ENCODE measurements at regions not wholly inside any gene's neighbourhood (a gene's known extent, or its start where the extent isn't known, plus 50 kb on each side); places are given as distances from the start of the nearest gene placed in this dataset.

- no peak for DNase-seq
Measured at GRCh38 chr4:3704669-3705068, 61.5 kb upstream of the ADRA2C start.

- no peak for DNase-seq
Measured at GRCh38 chr4:3703677-3704521, 62.3 kb upstream of the ADRA2C start.

- no peak for DNase-seq
Measured at GRCh38 chr4:3703343-3703676, 62.9 kb upstream of the ADRA2C start.

DNA sequence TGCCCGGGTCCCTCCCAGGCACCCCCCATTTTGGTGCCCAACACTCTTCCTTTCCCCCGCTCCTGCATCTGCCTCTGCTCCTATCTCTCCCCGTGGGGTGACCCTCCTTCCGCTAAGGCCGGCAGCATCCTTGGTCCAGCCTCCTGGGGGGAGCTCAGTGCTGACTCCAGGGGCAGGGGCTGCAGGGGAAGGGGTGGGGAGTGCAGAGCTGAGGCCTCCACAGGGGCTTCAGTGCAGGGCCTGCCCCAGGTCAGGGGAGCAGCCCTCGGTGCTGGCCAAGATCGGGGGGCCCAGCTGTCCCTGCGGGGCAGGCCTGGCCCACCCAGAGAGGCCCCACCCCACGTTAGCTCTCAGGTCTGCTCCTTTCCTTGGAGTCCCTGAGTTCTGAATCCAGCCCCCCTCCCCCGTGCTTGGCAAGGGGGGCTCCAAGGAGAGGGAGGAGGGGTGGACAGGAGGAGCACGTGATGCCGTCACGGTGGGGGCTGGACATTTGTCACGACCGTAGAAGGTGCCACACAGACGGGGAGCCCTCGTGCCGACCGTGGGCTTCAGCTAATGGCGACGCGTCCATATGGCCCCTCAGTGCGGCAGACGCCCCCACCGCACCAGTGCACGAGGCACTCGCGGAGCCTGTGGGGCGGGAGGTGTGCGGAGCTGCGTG lies 63.5 kb upstream of the ADRA2C start:
- DNase-seq = no peak

DNA sequence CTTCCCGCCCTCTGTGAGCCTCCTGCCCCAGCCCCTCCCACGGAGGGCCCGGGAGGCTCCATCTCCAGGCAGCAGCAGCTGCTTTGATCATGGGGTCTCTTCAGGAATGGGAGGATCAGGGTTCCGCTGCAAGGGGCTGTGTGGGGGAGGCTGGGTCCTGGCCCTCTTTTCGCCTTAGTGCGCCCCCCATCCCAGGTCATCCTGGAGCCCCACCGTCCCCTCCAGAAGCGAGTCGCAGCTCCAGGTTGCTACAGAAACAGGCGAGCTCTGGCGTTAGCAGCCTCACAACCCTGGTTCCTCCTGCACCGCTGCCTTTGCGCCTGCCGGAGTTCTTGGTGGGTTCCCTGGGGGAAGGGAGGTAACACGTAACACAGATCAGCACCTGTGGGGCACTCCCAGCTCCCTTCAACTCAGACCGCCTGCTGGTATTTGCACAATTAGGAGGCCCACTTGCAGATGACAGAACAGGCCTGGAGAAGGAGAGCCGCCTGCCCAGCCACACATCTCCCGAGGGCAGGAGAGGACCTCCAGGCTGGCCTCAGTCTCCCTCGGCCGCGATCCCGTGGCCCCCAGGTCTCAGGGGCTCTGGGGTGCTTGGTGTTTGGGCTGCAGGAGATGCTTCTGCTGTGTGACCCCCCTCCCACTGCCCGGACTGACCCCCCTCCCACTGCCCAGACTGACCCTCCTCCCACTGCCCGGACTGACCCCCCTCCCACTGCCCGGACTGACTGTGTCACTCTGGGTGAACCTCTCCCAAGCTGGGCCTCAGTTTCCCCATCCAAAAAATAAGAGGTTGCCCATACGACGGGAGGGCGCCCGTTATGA lies 64.2 kb upstream of the ADRA2C start:
- no peak for DNase-seq

DNA sequence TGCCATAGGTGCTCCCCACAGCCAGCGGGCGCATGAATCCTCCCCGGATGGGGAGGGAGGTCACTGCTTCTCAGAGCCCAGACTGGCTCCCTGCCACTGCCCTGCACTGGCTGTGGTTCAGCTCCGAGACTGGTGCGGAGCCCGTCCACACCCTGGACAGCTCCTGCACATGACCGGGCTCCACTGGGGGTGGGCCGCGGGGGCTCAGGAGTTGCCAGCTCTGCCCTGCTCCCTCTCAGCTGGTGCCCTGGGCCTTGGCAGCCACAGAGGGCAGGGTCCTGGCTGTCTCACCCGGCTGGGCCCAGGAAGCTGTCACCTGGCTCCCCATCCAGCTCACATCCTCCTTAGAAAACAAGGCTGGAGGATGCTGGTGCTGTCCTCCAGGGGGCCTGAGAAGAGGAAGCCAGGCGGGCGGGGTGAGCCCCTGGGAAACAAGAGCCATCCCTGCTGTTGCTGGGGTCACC lies 64.9 kb upstream of the ADRA2C start:
- no peak for DNase-seq

DNA sequence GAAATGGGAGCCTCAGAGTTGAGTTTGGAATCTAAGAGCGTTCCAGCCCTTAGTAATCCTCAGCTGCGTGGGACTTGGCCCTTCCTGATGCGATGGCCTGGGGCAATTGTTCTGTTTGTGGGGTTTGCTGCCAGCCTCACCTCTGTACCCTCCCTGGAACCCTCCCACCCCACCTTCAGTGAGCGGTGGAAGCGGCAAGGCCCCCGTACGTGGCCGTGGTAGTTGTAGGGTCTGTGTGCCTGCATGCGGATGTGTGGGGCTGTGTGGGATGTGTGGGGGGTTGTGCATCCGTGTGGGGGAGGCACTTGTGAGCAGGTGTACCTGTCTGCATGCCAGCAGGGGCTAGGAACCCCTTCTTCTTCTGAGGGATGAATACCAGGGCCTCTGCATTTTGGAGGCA lies 65.4 kb upstream of the ADRA2C start:
- no peak for DNase-seq

- no peak for DNase-seq
Measured at GRCh38 chr4:3700223-3700622, 66.0 kb upstream of the ADRA2C start.

GRCh38 chr4:3699678-3700077 lies 66.5 kb upstream of the ADRA2C start:
- DNase-seq = no peak

DNA sequence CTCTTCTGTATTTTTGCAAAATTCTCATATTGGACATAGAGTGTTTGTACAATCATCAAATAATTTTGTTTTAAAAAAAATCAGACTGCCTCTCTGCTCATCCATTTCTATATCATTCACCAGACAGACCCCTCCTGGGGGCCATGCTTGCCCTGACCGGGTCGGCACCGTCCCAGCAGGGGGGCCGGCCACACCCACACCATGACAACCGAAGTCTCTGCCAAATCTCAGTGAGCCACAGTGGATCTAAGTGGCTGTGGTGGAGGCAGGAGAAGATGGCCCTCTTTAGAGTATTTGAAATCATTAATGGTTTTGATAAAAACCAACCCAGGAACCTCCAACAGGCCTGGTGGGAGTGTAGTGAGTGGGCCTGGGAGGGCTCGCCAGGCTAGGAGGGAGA lies 66.9 kb upstream of the ADRA2C start:
- no peak for DNase-seq

GRCh38 chr4:3697033-3697432 lies 69.2 kb upstream of the ADRA2C start:
- no peak for DNase-seq

- DNase-seq = no peak
Measured at GRCh38 chr4:3690551-3691152, 75.5 kb upstream of the ADRA2C start.

GRCh38 chr4:3689576-3690550 lies 76.3 kb upstream of the ADRA2C start:
- DNase-seq = no peak

DNA sequence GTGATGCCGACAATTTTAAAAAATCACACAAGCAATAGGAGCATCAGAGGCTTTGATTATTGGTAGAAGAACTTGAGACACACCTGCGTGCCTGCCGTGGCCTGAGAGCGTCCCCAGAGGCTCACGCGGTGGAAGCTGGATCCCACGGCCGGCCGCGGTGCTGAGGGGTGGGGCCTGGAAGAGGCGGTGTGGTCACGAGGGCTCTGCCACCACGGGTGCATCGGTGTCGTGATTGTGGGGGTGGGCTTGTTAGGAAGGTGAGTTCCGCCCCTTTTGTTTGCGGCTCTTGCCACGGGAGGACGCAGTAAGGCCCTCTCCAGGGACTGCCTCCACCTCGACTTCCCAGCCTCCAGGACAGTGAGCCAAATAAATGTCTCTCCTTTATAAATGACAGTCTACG lies 77.2 kb upstream of the ADRA2C start:
- DNase-seq = no peak

DNA sequence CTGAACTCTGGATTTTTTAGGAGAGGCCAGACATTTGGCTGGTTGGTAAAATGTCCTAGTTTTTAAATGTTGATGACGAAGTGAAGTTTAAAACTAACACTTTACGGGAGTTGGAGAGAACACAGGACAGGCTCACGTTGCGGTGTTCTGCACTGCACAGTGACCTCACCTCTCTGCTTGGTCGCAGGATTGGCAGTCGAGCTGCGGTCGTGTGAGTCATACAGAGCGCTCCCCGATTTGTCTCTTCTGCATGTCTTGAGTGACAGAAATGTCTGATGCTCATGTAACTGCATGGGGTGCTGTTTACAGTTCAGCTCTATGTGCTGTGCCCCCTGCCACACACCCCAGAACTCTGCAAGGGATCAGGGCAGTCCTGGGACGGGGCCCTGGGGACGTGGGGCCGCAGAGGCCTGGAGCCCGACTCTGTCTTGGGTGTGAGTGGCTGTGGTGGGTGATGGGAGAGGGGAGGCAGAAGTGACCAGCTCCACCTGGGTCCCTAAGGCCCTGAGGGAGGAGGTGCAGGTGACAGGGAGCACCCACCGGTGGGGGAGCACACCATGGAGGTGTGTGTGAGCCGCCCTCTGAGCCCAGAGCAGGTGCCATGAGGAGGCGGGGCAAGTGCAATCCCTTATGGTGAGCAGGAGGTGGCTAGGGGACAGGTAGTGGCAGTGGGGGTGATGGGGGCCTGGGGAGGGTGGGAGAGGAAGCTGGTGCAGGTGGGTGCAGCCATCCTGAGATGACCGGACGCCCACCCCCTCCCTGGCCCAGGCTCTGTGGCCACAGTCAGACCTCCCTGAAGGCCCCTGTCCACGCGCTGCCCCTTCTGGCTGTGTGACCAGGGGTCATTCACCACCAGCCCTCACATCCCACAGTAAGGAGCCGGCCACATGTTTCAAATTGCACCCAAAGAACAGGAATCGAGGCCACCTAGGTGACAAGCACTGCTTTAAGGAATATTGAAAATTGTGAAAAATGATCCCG lies 77.9 kb upstream of the ADRA2C start:
- DNase-seq = no peak

DNA sequence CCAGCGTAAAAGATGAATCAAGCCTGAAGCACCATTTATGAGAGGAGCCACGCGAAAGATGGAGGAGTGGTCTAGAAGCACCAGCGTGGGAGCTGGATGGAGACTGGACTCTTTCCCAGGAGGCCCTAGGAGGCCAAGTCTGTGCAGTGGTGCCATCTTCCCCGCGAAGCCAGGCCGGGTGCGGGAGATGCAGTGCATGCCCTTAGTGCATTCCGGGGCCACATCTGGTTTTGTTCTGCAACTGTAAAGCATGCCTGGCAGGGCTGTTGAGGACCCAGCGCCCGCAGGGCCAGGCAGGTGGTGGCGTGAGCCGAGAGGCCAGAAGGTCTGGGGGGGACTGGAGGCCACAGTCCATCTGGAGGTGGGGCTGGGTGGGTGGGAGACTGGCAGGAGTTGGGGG lies 78.6 kb upstream of the ADRA2C start:
- no peak for DNase-seq

DNA sequence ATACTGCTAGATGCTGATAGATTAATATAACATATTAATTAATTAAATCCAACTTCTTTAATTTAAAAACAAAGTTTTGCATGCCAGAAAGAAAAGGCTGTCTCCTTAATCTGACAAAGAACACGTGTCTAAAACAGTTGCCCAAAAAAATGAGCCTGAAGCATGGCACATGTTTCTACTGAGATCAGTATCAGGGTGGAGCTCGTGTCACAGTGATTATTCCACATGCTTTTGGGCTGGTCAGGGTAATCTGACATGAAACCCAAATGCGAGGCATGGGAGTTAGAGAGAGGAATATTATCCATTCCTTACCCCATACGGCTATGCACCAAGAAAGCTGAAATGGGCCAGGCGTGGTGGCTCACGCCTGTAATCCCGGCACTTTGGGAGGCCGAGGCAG lies 79.4 kb upstream of the ADRA2C start:
- DNase-seq = no peak

- DNase-seq = no peak
Measured at GRCh38 chr4:3685081-3685645, 81.0 kb upstream of the ADRA2C start.

DNA sequence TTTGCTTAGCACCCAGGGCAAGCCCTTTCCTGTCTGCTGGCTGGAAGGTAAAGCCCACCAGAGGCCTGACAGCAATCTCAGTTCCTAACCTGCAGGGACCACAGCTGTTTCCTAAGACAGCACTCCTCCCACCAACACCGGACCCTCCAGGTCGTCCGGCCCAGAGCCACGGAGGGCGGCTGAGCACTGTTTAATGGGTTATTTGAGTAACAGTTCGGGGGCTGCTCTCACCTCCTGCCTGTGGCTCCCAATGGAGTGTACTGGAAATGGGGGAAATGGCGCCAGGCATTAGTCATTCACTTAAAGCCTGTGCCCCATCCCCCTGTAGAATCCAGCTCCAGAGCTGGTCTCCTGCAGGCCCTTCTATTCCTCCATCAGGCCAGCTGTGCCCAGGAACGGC lies 81.6 kb upstream of the ADRA2C start:
- DNase-seq = no peak

DNA sequence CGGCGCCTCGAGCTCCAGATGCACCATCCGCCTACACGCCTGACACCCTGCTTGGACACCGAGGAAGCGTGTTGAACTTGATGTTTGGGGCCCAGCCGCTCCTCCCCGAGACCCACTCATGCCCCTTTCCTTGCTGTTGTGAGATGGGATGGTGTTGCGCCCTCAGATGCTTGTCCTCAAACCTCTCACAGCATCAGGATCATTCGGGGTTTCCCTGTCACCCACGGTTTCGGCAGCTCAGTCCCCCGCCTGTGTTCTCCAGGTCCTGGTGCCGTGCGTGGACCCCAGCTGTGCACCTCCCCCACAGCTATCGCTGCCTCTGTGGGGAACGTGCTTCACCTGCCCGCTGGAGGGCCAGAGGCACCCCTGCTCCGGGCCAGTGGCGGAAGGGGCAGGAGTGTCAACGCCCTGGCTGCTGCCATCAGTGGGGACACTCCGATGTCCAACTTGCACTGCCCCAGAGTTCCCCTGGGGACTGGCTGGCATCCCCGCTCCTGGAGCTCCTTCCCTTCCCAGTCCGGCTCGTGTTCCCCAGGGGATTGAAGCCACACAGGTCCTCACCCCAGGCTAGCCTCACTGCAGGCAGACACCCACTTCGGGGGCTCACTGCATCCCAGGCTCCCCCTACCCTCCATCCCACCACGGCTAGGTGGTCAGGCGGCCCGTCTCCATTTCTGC lies 82.3 kb upstream of the ADRA2C start:
- DNase-seq = no peak
